GM21390 (cell line): ENCODE measurements at regions not wholly inside any gene's neighbourhood (a gene's known extent, or its start where the extent isn't known, plus 50 kb on each side); places are given as distances from the start of the nearest gene placed in this dataset.
A peak's percentile ranks its signal among the peaks of the same experiment; 100 is the strongest.

Experiments
- ATAC-seq: cut with Tn5 transposase; IDR thresholded peaks from one replicate; pipeline ENCODE4 v1.9.1; 2021; ENCODE audit not compliant: unreplicated experiment

DNA sequence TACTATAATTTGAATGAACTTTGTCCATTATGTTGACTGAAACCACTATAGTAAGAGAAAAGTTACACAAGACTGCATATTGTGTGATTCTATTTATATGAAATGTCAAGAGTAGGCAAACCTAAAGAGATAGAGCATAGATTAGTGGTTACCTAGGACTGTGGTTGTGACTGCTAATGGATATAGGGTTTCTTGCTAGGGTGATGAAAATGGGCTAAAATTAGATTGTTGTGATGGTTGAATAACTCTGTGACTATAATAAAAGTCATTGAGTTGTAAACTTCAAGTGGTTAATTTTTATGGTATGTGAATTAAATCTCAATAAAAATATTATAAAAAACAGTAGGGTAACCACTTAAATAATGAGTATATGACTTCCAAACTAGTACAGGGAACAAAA, 142.9 kb upstream of the AHR start:
- ATAC-seq: no peak

DNA sequence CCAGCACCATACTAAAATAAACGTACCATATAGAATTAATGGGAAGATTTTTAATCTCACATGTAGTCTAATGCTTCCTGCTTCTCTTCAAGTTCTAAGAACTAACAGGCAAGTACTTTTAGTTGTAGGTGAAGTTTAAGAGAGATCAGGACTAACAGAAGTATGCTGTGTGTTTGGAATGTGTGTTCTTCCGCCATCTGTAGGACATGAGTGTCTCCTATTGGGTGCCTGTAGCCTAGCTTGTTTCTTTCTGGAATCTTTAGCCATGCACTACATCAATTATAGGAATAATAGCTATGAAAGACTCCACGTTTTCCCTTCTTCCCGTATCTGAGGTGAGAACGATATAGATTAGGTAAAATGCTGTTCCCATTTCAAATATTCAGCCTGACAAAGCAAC, 140.2 kb upstream of the AHR start:
- no peak for ATAC-seq

DNA sequence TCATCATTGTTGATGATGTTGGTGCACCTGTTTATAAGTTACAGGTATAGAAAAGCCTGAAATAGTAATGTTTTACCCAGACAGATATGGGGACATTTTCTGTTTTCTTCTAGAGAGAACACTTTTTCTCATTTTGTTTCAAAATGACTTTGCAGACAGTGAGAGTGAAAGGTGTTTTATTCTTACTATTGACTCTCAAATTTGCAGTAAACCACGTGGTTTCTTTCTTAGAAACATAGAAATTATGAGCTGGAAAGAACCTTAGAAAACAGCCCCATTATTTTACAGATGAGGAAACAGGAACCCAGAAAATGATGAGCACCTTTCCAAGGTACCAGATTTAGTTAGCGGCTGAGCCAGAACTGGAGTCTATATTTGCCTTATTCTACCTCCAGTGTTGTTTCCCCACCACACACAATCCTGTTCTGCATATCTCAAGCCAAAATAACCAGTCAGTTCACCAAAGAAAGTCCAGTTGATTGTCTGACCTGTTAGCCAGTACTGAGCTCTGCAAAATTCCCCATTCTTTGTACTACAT, 138.9 kb upstream of the AHR start:
- ATAC-seq: peak; percentile 90

DNA sequence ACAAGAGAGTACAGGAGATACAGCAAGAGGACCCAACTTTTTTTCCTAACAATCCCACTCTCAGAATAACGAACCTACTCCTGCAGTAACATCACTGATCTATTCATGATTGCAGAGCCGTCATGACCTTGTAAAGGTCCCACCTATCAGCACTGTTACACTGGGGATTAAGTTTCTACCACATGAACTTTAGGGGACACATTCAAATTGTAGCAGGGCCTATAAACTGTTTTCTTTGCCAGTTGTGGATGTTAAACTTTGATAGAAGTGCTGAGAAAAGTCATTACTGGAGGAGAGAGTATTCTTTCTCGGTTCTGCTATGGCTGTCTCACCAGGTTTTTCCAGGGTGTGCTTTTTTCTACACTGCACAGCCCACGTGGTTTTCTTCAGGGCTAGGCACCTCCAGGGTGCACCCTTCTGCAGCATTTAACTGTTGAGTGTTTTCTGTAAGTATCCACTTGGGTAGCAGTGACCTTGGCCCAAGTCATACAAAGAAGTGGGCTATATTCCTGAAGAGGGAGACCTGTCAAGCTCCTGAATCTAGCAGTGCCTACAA, 131.6 kb upstream of the AHR start:
- ATAC-seq: peak; percentile 93

DNA sequence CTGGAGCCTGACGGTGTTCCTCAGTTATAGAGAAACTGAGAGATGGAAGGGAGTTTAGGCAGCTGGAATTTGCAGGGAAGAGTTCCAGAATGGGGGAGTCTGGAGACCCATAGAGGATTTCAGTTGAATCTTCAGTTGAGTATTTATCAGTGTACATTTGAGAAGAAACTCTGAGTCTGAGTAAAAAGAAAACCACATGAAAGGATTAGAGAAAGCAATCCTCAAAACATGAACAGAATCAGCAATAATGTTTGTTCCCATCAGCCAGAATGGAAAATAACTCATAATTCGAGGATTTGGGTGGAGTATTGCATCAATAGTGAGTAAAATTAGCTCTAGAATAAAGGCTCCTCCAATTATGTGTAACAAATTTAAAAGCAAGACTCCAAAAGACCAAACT, 130.0 kb upstream of the AHR start:
- no peak for ATAC-seq

DNA sequence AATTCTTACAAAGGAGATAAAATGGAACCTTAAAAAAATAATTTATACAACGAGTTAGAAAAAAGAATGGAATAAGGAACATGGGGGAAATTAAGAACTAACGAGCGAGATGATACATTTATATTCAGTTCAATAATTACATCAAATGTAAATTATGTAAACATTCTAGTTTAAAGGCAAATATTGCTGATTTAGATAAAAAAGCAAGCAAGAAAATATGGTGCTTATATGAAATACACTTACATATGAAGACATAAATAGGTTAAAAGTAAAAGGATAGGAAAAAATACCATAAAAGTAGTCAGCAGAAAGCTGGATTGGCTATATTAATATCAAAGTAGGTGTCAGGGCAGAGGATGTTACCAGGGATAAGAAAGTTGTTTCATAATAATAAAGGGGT, 127.0 kb upstream of the AHR start:
- no peak for ATAC-seq

DNA sequence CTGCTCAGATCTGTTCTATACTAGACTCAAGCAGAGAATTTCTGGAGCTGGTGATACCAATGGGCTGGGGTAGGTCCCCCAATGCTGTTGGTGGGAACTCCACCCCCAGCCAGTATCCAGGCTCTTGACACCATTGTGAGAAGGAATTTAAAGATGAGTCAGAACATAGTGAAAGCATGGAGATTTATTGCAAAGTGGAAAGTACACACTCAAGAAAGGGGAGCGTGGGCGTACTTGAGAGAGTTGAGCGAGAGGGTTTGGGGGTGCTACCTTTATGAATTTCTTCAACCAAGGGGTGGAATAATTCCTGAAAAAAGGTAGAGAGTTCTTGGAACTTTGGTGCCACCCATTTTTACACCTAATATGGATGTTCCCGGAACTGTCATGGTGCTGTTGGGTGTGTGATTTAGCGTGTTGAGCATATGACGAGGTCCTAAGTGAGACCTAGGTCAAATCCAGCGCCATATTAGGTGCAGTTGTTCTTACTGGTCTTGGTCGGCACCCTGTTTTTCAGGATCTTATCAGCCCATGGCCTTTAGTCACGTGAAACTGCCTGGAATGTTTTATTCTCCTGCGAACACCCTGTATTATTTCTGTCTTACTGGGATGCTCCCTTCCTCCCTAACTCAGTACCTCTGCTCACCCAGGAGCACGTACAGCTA, 122.0 kb upstream of the AHR start:
- ATAC-seq: no peak

DNA sequence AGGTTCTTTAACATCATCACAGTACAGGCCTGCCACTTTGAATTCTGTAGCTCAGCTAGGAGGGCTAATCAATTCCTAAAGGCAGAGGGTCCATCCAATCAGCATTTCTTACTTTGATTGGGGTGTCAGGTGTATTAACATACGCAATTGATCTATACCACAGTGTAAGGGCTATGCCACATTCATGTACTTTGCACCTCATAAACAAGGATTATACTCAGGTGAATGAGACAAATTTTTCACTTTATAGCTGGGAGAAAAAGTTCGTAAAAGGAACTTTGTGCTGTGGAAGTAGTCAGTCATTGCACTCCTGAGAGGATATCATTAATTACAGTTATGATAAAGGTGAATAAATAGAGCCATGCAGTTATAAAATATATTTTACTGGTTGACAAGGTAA, 119.9 kb upstream of the AHR start:
- no peak for ATAC-seq

DNA sequence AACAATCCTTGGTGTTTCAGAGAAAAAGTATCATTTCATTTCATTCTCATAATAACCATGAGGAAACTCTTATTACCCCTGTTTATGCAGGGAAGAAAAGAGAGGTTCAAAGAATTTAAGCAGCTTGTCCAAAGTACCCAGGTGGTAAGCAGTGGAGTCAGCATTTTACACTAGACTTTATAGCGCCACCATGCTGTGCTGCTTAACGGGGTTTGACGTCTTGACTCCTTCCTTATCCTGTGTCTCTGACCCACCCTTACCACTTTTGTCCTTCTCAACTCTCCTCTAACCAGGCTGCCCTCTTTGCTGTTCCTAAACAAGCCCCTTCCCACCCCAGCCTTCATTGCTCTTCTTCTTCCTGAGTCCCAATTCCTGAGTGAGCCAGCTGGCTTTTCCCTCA, 117.0 kb upstream of the AHR start:
- ATAC-seq: no peak

DNA sequence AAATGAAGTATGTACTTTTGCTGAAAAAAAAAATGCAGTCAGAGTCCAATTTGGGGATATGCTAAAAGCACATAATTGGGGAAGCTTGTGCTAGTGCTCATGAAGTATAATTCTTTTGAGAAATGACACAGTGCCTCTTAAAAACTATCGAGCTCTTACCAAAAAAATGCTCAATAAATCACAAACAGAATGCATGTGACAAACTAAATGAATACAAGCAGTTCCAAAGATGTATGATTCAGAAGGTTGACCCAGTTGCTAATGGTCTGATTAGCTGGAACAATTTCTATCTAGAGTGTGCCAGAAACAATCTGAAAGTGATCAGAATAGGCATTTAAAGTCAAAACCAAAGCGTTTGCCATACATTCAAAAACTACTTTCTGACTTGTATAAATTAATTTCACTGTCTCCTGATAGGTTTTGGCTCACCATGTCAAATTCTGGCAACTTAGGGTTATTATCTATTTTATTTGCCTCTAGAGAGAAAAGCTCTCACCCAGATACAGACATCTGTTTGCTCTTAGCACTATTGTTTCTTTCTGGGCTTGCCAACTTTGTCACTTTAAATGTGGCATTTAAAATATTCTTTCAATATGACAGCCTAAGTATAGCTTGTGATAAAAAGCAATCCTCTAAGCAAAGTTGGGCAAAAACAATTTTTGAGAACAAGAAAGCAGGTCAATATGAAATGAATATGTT, 114.7 kb upstream of the AHR start:
- no peak for ATAC-seq

DNA sequence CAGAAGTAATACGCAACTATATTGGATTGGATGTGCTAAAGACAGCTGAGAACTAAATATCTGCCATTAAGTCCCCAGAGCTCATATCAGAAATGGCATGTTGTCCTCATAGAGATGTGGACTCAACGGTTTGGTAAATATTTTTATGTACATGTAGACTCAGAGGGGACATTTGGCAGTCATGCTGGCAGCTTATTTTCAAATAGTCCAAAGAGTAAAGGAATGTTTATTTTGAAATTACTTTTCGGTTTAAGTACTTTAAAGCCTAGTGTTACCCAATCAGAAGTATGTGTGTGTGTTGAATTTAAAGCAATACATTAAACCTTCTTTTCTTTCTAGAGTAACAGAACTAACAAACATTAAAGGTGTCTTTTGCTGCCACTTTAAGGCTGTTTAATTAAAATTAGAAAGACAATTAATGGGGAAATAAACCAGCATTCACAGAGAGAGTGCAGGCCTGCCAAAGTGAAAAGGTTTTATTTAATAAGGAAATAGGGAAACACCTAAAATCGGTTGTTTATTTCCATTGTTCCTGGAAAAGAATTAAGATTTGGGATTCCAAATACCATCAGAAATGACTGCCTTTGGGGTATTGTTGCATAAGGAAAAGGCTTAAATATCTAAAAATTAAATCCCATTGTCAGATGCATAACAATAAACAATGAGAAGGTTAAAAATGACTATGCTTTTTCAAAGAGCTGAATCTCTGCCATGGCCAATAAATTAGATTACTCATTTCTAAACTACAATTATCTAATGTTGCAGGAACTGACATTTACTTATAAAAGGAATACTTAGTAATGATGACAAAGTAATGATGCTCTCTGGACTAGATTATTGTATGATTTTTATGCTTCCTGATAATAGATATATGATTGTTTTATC, 113.4 kb upstream of the AHR start:
- peak; percentile 32 for ATAC-seq

DNA sequence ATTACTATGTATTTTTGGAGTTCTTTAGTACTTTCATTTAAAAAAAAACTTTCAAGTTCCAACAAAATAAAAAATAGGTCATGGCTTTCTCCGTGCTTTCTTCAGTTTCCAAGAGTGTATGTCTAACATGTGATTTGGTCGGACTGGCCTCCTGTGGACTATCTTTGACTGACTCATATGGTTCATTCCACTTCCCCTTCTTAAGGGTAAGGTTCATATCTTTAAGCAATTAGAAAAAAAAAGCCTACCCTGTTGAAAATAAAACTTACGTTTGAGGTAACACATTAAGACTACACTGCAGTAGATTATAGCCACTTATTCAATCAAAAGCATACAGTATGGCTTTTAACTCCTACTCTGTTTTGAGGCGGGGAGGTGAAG, 112.8 kb upstream of the AHR start:
- peak; percentile 98 for ATAC-seq

DNA sequence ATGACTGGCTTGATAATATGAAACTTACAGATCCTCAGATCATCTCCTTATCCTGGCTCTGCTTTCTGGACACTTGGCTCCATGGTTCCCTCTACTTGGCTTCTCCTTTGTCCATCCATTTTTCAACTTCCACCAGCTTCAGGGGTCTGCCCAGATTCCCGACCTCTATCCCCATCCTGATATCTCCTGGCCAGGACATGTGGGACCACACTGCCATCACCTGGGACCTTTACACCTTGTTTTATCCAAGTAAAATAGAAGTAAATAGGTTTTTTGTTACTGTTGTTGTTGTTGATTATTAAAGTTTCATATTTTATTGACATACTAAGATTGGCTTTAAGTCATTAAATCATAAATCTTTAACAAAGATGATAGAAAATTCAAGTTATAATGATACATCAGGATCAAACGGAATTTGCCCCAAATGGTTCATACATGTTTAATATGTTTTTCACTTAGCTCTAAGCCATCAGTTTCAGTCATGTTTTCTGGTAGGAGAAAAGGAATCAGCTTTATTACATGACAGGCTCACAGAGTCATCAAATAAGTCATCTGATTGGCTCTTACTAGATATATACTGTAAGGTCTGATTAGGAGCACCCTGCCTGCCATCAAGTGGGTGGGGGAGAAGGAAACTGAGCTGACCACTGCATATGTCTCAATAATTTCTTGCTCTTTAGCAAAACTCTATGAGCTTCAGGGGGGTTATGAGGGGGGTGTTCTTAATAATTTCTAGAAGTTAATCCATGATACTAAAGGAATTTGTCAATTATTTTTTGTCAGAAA, 111.5 kb upstream of the AHR start:
- no peak for ATAC-seq

DNA sequence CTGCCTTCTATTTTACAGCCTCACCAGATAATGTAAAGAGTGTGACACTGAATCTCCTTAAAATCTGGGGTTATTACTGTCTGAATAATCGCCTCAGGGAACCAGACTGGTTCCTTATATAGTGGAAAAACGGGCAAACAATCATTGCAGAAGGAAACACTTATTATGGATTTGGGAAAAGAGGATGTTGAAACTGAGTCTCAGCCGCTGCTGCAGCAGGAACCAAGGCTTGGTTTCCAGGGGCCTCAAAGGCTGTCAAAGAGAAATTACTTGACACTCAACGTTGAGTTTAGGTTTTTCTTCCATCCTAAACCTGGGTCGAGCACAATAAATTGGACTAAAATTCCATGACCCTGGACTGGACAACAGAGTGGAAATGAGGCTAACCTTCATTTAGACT, 103.8 kb upstream of the AHR start:
- no peak for ATAC-seq

DNA sequence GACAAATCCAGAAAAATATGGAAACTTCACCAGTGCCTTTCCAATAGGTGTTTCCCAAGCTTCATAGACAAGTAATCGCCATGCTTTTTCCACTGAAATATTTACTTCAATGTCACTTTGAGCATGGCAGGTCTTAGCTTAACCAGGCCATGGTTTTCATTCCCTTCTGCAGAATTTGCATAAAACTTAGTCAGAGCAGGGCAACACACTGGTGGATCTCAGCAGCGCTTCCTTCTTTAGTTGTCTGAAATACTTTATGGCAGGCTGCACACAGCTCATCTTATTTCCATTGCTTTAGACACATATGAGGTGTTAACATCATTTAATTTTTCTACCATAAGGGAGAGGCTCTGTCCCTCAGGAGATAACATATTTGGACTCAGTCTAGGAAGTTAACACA, 102.9 kb upstream of the AHR start:
- peak; percentile 94 for ATAC-seq

DNA sequence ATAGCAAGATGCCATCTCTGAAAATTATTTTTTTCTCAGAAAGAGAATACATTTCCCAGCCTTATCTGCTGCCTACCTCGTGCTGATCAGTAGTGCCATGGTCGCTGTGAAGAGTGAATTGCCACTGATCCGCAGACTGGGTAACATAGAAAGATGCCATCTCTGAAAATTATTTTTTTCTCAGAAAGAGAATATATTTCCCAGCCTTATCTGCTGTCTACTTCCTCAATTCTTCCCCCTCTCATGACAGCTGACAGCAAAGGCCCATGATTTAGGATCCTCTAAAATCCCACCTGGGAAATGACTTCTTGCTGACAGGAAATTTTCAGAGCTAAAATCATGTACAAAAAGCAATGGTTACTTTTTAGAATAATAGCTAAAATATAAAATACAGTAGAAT, 92.5 kb upstream of the AHR start:
- no peak for ATAC-seq

DNA sequence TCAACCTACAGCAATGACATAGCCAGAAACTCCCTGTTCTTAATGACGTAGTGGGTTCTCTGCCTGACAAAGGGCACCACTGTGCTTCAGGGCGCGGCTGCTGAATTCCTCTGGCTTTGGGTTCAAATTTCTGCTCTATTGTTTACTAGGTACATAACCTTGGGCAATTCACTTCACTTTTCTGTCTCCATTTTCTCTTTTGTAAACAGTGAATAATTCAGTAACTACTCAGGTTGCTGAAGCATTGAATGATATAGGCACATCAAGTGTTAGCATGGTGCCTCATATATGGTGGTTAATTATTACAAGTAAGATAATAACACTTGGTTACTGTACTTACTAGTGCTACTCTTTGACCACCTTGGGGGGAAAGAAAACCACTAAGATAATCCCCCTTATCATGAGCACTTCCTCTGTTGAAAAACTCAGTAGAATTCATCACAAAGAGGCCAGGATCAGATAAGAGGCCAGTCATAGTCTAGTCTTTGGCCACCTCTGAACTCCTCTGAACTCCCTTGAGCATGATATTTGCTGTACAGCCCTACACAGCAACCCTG, 92.0 kb upstream of the AHR start:
- no peak for ATAC-seq

DNA sequence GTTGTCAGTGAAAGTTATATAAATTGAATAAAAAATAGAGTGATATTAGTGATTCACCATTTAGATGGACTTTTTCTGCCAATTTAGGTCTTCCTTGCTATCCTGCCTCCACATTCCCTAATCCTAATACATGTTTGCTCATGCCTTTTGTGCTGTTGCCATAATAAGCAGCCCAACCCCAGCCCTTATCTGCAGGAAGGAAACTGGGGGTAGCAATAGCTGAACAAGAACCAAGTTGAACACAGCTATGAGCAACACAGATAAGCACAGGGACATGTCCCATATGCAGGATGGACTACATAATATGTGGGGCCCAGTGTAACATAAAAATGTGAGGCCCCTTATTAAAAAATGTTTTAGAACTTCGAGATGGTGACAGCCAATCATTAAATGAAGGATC, 91.2 kb upstream of the AHR start:
- no peak for ATAC-seq

DNA sequence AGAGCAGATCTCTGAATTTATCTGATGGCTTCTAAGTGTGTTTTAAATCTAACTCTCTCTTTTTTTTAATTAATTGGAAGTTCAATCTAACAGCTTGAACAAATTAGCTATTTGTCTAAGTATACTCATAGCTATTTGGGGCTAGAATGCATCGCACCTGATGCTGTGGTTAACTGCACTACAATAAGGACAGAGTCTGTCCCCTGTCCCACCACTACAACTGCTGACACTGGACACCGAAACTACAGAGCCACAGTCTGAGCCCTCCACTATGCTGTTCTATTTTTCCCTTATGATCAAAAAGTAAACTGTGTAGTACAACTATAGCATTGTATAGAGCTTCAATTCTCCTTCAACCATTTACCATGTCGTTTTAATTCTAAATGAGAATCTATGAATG, 89.4 kb upstream of the AHR start:
- no peak for ATAC-seq

DNA sequence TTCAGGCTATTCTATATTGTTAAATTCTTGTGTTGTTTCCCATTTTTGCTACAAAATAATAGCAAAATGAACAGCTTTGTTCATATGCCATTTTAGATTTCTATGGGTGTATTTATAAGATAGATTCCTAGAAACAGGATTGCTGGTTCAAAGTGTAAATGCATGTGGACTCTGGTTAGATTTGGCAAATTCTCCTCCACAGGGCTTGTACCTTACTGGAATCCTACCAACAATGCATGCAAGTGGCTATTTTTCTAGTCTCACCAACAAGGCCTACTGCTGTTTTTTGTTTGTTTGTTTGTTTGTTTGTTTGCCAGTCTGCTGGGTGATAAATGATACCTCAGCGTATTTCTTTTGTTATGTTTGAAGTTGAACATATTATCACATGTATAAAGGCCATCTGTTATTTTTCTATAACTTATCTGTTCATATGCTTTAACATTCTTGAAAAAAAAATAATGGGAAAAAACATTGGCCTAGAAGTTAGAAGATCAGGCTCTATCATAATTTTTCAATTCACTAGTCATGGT, 87.1 kb upstream of the AHR start:
- ATAC-seq: no peak
